PC-3 (cell line): ENCODE measurements at regions not wholly inside any gene's neighbourhood (a gene's known extent, or its start where the extent isn't known, plus 50 kb on each side); places are given as distances from the start of the nearest gene placed in this dataset.

ENCODE experiments used
- ATAC-seq: fragments of 200-7000 bp; cut with Tn5 transposase; 2 replicates; pipeline ENCODE4 v1.9.1; 2020; ENCODE audit warnings: mild to moderate bottlenecking, moderate library complexity
- BruUV-seq: library from RNA; stranded (reverse); fragments of 400-500 nt; replicated peaks from 2 replicates; lab custom pipeline; 2021; lab: Mats Ljungman, UMichigan
- CTCF ChIA-PET: fragments of 300-600 bp; sonication (Branson Sonifier 250); formaldehyde crosslinking; loops from one replicate; lab custom pipeline; 2022; ENCODE audit warnings: antibody characterized with exemption; lab: Charles Lee
- POLR2A ChIA-PET: fragments of 300-600 bp; sonication (Branson Sonifier 250); formaldehyde crosslinking; loops from one replicate; lab custom pipeline; 2022; ENCODE audit warnings: antibody characterized with exemption; ENCODE audit not compliant: unreplicated experiment; lab: Charles Lee
- DNase-seq: peaks from one replicate; pipeline ENCODE4 v3.0.0-alpha.2; 2015
- H2AFZ ChIP-seq: fragments of 300-600 bp; sonication (generic); 2 replicates; pipeline ENCODE4 v1.6.0; 2016; ENCODE audit warnings: antibody characterized with exemption, low read length
- H3F3A ChIP-seq: fragments of 300-600 bp; sonication (generic); one replicate; pipeline ENCODE4 v1.6.0; 2017; ENCODE audit warnings: antibody characterized with exemption, low read length, control low read depth, mild to moderate bottlenecking; ENCODE audit not compliant: unreplicated experiment
- H3K27ac ChIP-seq: fragments of 300-600 bp; sonication (generic); 2 replicates; pipeline ENCODE4 v1.5.1; 2016; ENCODE audit warnings: mild to moderate bottlenecking, low read length
- H3K27me3 ChIP-seq: fragments of 300-600 bp; sonication (generic); 2 replicates; pipeline ENCODE4 v1.6.1; 2016; ENCODE audit warnings: low read length, mixed read lengths
- H3K36me3 ChIP-seq: fragments of 300-600 bp; sonication (generic); 2 replicates; pipeline ENCODE4 v1.6.1; 2016; ENCODE audit warnings: low read depth, mixed run types, low read length, mixed read lengths
- H3K4me1 ChIP-seq: fragments of 300-600 bp; sonication (generic); 2 replicates; pipeline ENCODE4 v1.5.1; 2016; ENCODE audit warnings: low read length; ENCODE audit not compliant: insufficient read depth
- H3K4me2 ChIP-seq: fragments of 300-600 bp; sonication (generic); 2 replicates; pipeline ENCODE4 v1.6.0; 2016; ENCODE audit warnings: low read length
- H3K4me3 ChIP-seq: fragments of 300-600 bp; sonication (generic); 2 replicates; pipeline ENCODE4 v1.5.1; 2016; ENCODE audit warnings: mild to moderate bottlenecking, low read length, mixed read lengths
- H3K79me2 ChIP-seq: fragments of 300-600 bp; sonication (generic); 2 replicates; pipeline ENCODE4 v1.6.1; 2017; ENCODE audit warnings: low read length, mixed read lengths
- H3K9ac ChIP-seq: fragments of 300-600 bp; sonication (generic); 2 replicates; pipeline ENCODE4 v1.6.0; 2016; ENCODE audit warnings: mild to moderate bottlenecking, low read length
- H3K9me2 ChIP-seq: fragments of 300-600 bp; sonication (generic); replicated peaks from 2 replicates; pipeline ENCODE4 v1.6.1; 2016; ENCODE audit warnings: mixed run types, low read length, mixed read lengths
- H3K9me3 ChIP-seq: fragments of 300-600 bp; sonication (generic); 2 replicates; pipeline ENCODE4 v1.6.1; 2016; ENCODE audit warnings: low read length, mixed read lengths
- H4K20me1 ChIP-seq: fragments of 300-600 bp; sonication (generic); 2 replicates; pipeline ENCODE4 v1.6.1; 2016; ENCODE audit warnings: low read length, mixed read lengths
- EZH2 ChIP-seq: fragments of 300-600 bp; sonication (generic); IDR thresholded peaks from one replicate; pipeline ENCODE4 v1.6.1; 2017; ENCODE audit warnings: antibody characterized with exemption, mild to moderate bottlenecking, low read length; ENCODE audit not compliant: unreplicated experiment
- EZH2phosphoT487 ChIP-seq: fragments of 300-600 bp; sonication (generic); IDR thresholded peaks from 2 replicates; pipeline ENCODE4 v1.6.1; 2018; ENCODE audit warnings: mild to moderate bottlenecking, antibody characterized with exemption, low read length, borderline replicate concordance
- intact Hi-C: fragments of 100-400 bp; cut with micrococcal nuclease; formaldehyde crosslinking; loops from 2 replicates; pipeline ENCODE4 v1.9.0; 2023
- TF ChIP-seq, protein P1 (sequence below): fragments of 300-600 bp; sonication (generic); conservative IDR thresholded peaks from 2 replicates; pipeline ENCODE4 v1.5.1; 2017; ENCODE audit warnings: antibody characterized with exemption, low read depth, mild to moderate bottlenecking, low read length

DNA sequence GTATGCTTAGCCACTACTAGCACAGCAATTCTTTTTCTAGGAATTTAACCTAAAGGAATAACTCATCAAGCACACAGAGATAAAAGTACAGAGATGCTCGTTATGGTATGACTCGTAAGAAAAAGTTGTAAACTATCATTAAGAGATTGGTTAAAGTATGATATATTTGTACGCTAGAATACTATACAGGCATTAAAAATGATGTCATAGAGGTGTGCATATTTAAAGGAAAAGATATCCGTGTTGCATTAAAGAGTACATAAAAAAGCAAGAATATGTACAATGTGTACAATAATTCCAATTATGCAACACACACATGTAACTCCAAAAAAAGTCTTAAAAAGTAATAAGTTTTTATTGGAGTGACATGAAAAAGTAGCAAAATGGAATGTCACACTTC is 54.5 kb upstream of the PALM2AKAP2 start:
- Histone ChIP-seq H2AFZ (no peak overlapping the region), H3K4me1 (peaks cover 11% of the 10 kb centered on the region), H4K20me1 (no peaks in the 10 kb centered on the region), H3K27me3 (no peaks in the 10 kb centered on the region), H3K4me3 (no peak overlapping the region), H3F3A (no peaks in the 10 kb centered on the region), H3K9me2 (no peaks in the 10 kb centered on the region), H3K36me3 (no peaks in the 10 kb centered on the region), H3K9ac (no peak overlapping the region), H3K79me2 (no peaks in the 10 kb centered on the region), H3K27ac (no peak overlapping the region), H3K4me2 (no peak overlapping the region), H3K9me3 (no peaks in the 10 kb centered on the region)
- DNase-seq: no peak
- intact Hi-C loops: no loop called here
- POLR2A ChIA-PET: no interaction called here
- CTCF ChIA-PET: no interaction called here
- ATAC-seq: no peak
- BruUV-seq: no TSS peak
- TF ChIP-seq, protein P1, sequence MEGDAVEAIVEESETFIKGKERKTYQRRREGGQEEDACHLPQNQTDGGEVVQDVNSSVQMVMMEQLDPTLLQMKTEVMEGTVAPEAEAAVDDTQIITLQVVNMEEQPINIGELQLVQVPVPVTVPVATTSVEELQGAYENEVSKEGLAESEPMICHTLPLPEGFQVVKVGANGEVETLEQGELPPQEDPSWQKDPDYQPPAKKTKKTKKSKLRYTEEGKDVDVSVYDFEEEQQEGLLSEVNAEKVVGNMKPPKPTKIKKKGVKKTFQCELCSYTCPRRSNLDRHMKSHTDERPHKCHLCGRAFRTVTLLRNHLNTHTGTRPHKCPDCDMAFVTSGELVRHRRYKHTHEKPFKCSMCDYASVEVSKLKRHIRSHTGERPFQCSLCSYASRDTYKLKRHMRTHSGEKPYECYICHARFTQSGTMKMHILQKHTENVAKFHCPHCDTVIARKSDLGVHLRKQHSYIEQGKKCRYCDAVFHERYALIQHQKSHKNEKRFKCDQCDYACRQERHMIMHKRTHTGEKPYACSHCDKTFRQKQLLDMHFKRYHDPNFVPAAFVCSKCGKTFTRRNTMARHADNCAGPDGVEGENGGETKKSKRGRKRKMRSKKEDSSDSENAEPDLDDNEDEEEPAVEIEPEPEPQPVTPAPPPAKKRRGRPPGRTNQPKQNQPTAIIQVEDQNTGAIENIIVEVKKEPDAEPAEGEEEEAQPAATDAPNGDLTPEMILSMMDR: no peak
- no peak for TF ChIP-seq EZH2
- TF ChIP-seq EZH2phosphoT487: no peak

DNA sequence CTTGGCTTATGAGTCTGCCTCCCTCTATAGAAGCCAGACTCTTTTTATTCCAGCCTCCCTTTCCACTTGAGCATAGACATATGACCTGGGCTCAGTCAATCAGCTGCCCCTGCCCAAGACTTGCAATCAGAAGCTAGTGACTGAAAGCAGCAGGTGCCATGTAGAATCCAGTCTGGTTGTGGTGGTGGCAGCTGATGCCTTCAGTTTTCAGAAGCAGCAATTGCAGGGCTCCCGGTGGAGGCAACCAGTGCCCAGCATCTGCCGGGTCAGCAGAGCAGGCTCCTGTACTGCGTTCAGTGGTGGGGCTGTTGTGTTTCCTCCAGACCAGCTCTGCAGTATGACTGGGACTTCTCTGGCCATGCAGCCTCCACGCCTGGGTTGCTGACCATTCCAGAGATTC is 53.9 kb upstream of the PALM2AKAP2 start:
- no peaks in the 10 kb centered on the region for H3F3A ChIP-seq
- no peak overlapping the region for H3K4me3 ChIP-seq
- H4K20me1 ChIP-seq: no peaks in the 10 kb centered on the region
- no TSS peak for BruUV-seq
- ATAC-seq (no peak), DNase-seq (no peak)
- H3K27ac ChIP-seq: no peak overlapping the region
- ChIA-PET CTCF (no interaction called here), POLR2A (no interaction called here)
- H3K9me2 ChIP-seq: no peaks in the 10 kb centered on the region
- H3K9ac ChIP-seq: no peak overlapping the region
- H3K4me2 ChIP-seq: no peak overlapping the region
- no peaks in the 10 kb centered on the region for H3K27me3 ChIP-seq
- H3K36me3 ChIP-seq: no peaks in the 10 kb centered on the region
- H2AFZ ChIP-seq: no peak overlapping the region
- H3K4me1 ChIP-seq: peaks cover 18% of the 10 kb centered on the region
- TF ChIP-seq EZH2phosphoT487: no peak
- TF ChIP-seq EZH2: no peak
- TF ChIP-seq, protein P1: no peak
- H3K9me3 ChIP-seq: no peaks in the 10 kb centered on the region
- intact Hi-C loops: no loop called here
- H3K79me2 ChIP-seq: no peaks in the 10 kb centered on the region

DNA sequence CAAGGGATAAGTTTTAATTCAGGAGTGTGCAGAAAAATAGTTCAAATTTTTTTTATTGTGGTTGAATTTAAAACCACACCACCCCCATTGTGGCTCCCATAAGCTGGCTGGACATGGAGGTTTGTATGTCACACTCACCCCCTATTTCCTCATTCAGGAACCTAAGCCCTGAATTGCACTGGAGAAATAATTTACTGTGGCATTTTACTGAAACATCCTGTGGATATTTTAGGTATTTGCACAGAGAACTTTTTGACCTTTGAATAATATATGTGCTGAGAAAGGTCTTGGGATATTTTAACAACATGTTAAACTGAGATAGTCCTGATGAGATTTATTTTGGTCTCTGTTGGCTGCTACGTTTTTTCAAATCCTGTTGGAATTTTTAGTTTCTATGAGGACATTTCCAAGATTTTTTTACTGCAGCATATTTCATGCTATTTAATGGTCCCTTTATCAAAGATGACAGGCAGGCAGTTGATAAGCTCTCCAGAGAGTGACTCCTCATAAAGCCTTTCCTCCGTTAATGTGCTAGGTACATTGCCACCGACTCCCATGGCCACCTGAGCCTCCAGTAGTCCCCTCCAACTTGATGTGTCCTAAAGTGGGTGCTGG is 51.2 kb upstream of the PALM2AKAP2 start:
- H3K9me3 ChIP-seq: no peaks in the 10 kb centered on the region
- H3K4me3 ChIP-seq: no peak overlapping the region
- no peak for TF ChIP-seq EZH2phosphoT487
- TF ChIP-seq, protein P1: no peak
- no peak for TF ChIP-seq EZH2
- no peak overlapping the region for H2AFZ ChIP-seq
- BruUV-seq: no TSS peak
- no peaks in the 10 kb centered on the region for H3K9me2 ChIP-seq
- H3K36me3 ChIP-seq: no peaks in the 10 kb centered on the region
- ATAC-seq: no peak
- no peaks in the 10 kb centered on the region for H3K79me2 ChIP-seq
- H3F3A ChIP-seq: no peaks in the 10 kb centered on the region
- CTCF ChIA-PET: no interaction called here
- intact Hi-C loops: no loop called here
- H3K27me3 ChIP-seq: no peaks in the 10 kb centered on the region
- no peak overlapping the region for H3K4me2 ChIP-seq
- POLR2A ChIA-PET: no interaction called here
- H3K4me1 ChIP-seq: peaks cover 18% of the 10 kb centered on the region
- H3K9ac ChIP-seq: no peak overlapping the region
- no peaks in the 10 kb centered on the region for H4K20me1 ChIP-seq
- DNase-seq: no peak
- no peak overlapping the region for H3K27ac ChIP-seq
